Neural cell (in vitro differentiated cells): ENCODE measurements at regions not wholly inside any gene's neighbourhood (a gene's known extent, or its start where the extent isn't known, plus 50 kb on each side); places are given as distances from the start of the nearest gene placed in this dataset.

Experiments
- H2AFZ ChIP-seq: fragments of 200-600, 300-800 bp; sonication (generic), shearing (Covaris generic); 2 replicates; pipeline ENCODE4 v1.6.0; 2014; ENCODE audit warnings: low read depth, mild to moderate bottlenecking, antibody characterized with exemption, low read length, moderate library complexity
- H3F3A ChIP-seq: fragments of 200-600 bp; shearing (Covaris generic); 2 replicates; pipeline ENCODE4 v1.6.1; 2016; ENCODE audit warnings: mild to moderate bottlenecking, moderate library complexity, mixed read lengths, antibody characterized with exemption, low read length; ENCODE audit not compliant: insufficient read depth, poor library complexity, severe bottlenecking
- H3K27ac ChIP-seq: fragments of 200-600, 300-800 bp; sonication (generic), shearing (Covaris generic); 2 replicates; pipeline ENCODE4 v1.5.1; 2014; ENCODE audit warnings: mild to moderate bottlenecking, low read length, moderate library complexity
- H3K27me3 ChIP-seq: fragments of 300-800, 200-600 bp; sonication (generic), shearing (Covaris generic); 2 replicates; pipeline ENCODE4 v1.6.0; 2014; ENCODE audit warnings: mild to moderate bottlenecking, low read depth, low read length, moderate library complexity; ENCODE audit not compliant: insufficient read depth
- H3K36me3 ChIP-seq: fragments of 300-800, 200-600 bp; sonication (generic), shearing (Covaris generic); 2 replicates; pipeline ENCODE4 v1.5.1; 2014; ENCODE audit warnings: mild to moderate bottlenecking, antibody characterized with exemption, low read length, moderate library complexity; ENCODE audit not compliant: insufficient read depth
- H3K4me2 ChIP-seq: fragments of 300-800, 200-600 bp; sonication (generic), shearing (Covaris generic); 2 replicates; pipeline ENCODE4 v1.6.0; 2014; ENCODE audit warnings: mild to moderate bottlenecking, low read length
- H3K4me3 ChIP-seq: fragments of 300-800, 200-600 bp; sonication (generic), shearing (Covaris generic); 2 replicates; pipeline ENCODE4 v1.5.1; 2014; ENCODE audit warnings: mild to moderate bottlenecking, low read length, moderate library complexity
- H3K79me2 ChIP-seq: fragments of 200-600 bp; shearing (Covaris generic); replicated peaks from 2 replicates; pipeline ENCODE4 v1.6.0; 2014; ENCODE audit warnings: mild to moderate bottlenecking, low read length, moderate library complexity; ENCODE audit not compliant: insufficient read depth
- H3K9ac ChIP-seq: fragments of 300-800, 200-600 bp; sonication (generic), shearing (Covaris generic); 2 replicates; pipeline ENCODE4 v1.6.1; 2016; ENCODE audit warnings: mild to moderate bottlenecking, low read length, mixed read lengths
- H3K9me2 ChIP-seq: fragments of 200-600 bp; shearing (Covaris generic); 2 replicates; pipeline ENCODE4 v1.6.1; 2016; ENCODE audit warnings: mild to moderate bottlenecking, low read length, mixed read lengths; ENCODE audit not compliant: insufficient read depth
- H3K9me3 ChIP-seq: fragments of 200-600, 300-800 bp; sonication (generic), shearing (Covaris generic); 2 replicates; pipeline ENCODE4 v1.6.1; 2016; ENCODE audit warnings: mild to moderate bottlenecking, mixed run types, low read length, moderate library complexity, mixed read lengths
- H4K20me1 ChIP-seq: fragments of 200-600 bp; shearing (Covaris generic); 2 replicates; pipeline ENCODE4 v1.6.1; 2016; ENCODE audit warnings: mild to moderate bottlenecking, mixed run types; ENCODE audit not compliant: insufficient read depth
- CTCF ChIP-seq: fragments of 450-650 bp; IDR thresholded peaks from 2 replicates; pipeline ENCODE4 v1.5.1; 2014; ENCODE audit warnings: antibody characterized with exemption, mild to moderate bottlenecking, moderate library complexity; ENCODE audit not compliant: poor library complexity, severe bottlenecking
- EP300 ChIP-seq: fragments of 450-650 bp; conservative IDR thresholded peaks from 2 replicates; pipeline ENCODE4 v1.6.1; 2014; ENCODE audit warnings: antibody characterized with exemption, mild to moderate bottlenecking, moderate library complexity; ENCODE audit not compliant: poor library complexity, severe bottlenecking
- EZH2 ChIP-seq: fragments of 200-600, 300-800 bp; shearing (Covaris generic), sonication (generic); IDR thresholded peaks from 2 replicates; pipeline ENCODE4 v1.6.1; 2014; ENCODE audit warnings: antibody characterized with exemption, low read length, borderline replicate concordance, mild to moderate bottlenecking; ENCODE audit not compliant: insufficient read depth, poor library complexity, severe bottlenecking
- MXI1 ChIP-seq: fragments of 450-650 bp; conservative IDR thresholded peaks from 2 replicates; pipeline ENCODE4 v1.6.1; 2014; ENCODE audit warnings: antibody characterized with exemption, mild to moderate bottlenecking; ENCODE audit not compliant: poor library complexity, severe bottlenecking
- POLR2AphosphoS5 ChIP-seq: IDR thresholded peaks from 2 replicates; pipeline ENCODE4 v1.6.1; 2012
- RAD21 ChIP-seq: fragments of 450-650 bp; conservative IDR thresholded peaks from 2 replicates; pipeline ENCODE4 v1.6.1; 2014; ENCODE audit warnings: antibody characterized with exemption, mild to moderate bottlenecking, moderate library complexity
- REST ChIP-seq: IDR thresholded peaks from 2 replicates; pipeline ENCODE4 v1.6.1; 2012; ENCODE audit warnings: borderline replicate concordance
- SMC3 ChIP-seq: fragments of 450-650 bp; conservative IDR thresholded peaks from 2 replicates; pipeline ENCODE4 v1.6.1; 2014; ENCODE audit warnings: antibody characterized with exemption, mild to moderate bottlenecking, moderate library complexity; ENCODE audit not compliant: poor library complexity
- TAF1 ChIP-seq: IDR thresholded peaks from 2 replicates; pipeline ENCODE4 v1.6.1; 2012; ENCODE audit warnings: low read depth

GRCh38 chr2:41498781-41499180 lies 549.0 kb upstream of the PKDCC start:
- Histone ChIP-seq H3K27ac (no peak overlapping the region), H2AFZ (no peak overlapping the region), H3K9me3 (peaks cover 35% of the 10 kb centered on the region), H3F3A (no peaks in the 10 kb centered on the region), H3K36me3 (no peaks in the 10 kb centered on the region), H3K4me2 (no peak overlapping the region), H3K9ac (no peak overlapping the region), H3K4me3 (no peak overlapping the region), H3K9me2 (no peaks in the 10 kb centered on the region), H3K79me2 (no peaks in the 10 kb centered on the region), H4K20me1 (no peaks in the 10 kb centered on the region), H3K27me3 (no peaks in the 10 kb centered on the region)
- TF ChIP-seq MXI1 (no peak), REST (no peak), SMC3 (no peak), RAD21 (no peak), POLR2AphosphoS5 (no peak), CTCF (no peak), EP300 (no peak), EZH2 (no peak), TAF1 (no peak)

GRCh38 chr2:41500895-41501294 lies 546.9 kb upstream of the PKDCC start:
- H4K20me1 ChIP-seq = no peaks in the 10 kb centered on the region
- H3K36me3 ChIP-seq = no peaks in the 10 kb centered on the region
- H3K4me3 ChIP-seq = no peak overlapping the region
- no peaks in the 10 kb centered on the region for H3K79me2 ChIP-seq
- no peak overlapping the region for H3K27ac ChIP-seq
- no peak overlapping the region for H3K4me2 ChIP-seq
- peaks cover 19% of the 10 kb centered on the region for H3K9me3 ChIP-seq
- no peak overlapping the region for H3K9ac ChIP-seq
- no peak for TF ChIP-seq CTCF
- TF ChIP-seq MXI1 = no peak
- TF ChIP-seq RAD21 = no peak
- no peak for TF ChIP-seq POLR2AphosphoS5
- TF ChIP-seq EZH2 = no peak
- no peak for TF ChIP-seq TAF1
- TF ChIP-seq SMC3 = no peak
- no peak for TF ChIP-seq EP300
- TF ChIP-seq REST = no peak
- H3K9me2 ChIP-seq = no peaks in the 10 kb centered on the region
- H2AFZ ChIP-seq = no peak overlapping the region
- no peaks in the 10 kb centered on the region for H3K27me3 ChIP-seq
- no peaks in the 10 kb centered on the region for H3F3A ChIP-seq
